ENCODE measurements at regions not wholly inside any gene's neighbourhood (a gene's known extent, or its start where the extent isn't known, plus 50 kb on each side); places are given as distances from the start of the nearest gene placed in this dataset.

- TF ChIP-seq POLR2A (IDR thresholded peaks at IDR 0.05) (no peak), CTCF (IDR thresholded peaks at IDR 0.05) (no peak)
- Histone ChIP-seq H3K27ac (no peak overlapping the region), H3K36me3 (no peaks in the 10 kb centered on the region), H3K4me3 (no peak overlapping the region), H3K27me3 (no peaks in the 10 kb centered on the region), H3K9me3 (no peaks in the 10 kb centered on the region), H3K4me1 (no peaks in the 10 kb centered on the region)
- WGBS, 2 donors, result 63 to 71% methylated on average over 5 of the region's 5 CpGs
- intact Hi-C loops (cut with DNase I), result no loop called here
- no peak for DNase-seq
These were observed 760.4 kb downstream of the TSN start for GRCh38 chr2:122515731-122516290.

GRCh38 chr2:122516775-122517174, 761.3 kb downstream of the TSN start:
- 46 to 54% methylated on average over 2 of the region's 2 CpGs for WGBS, 2 donors
- no peak for DNase-seq
- H3K4me3 ChIP-seq, result no peak overlapping the region
- H3K36me3 ChIP-seq, result no peaks in the 10 kb centered on the region
- intact Hi-C loops (cut with DNase I), result no loop called here
- H3K4me1 ChIP-seq, result no peaks in the 10 kb centered on the region
- TF ChIP-seq POLR2A (IDR thresholded peaks at IDR 0.05) (no peak), CTCF (IDR thresholded peaks at IDR 0.05) (no peak)
- no peak overlapping the region for H3K27ac ChIP-seq
- no peaks in the 10 kb centered on the region for H3K27me3 ChIP-seq
- no peaks in the 10 kb centered on the region for H3K9me3 ChIP-seq

GRCh38 chr2:122519366-122519765, 763.9 kb downstream of the TSN start:
- Histone ChIP-seq H3K27me3 (no peaks in the 10 kb centered on the region), H3K36me3 (no peaks in the 10 kb centered on the region), H3K4me1 (no peaks in the 10 kb centered on the region), H3K9me3 (no peaks in the 10 kb centered on the region), H3K4me3 (no peak overlapping the region), H3K27ac (no peak overlapping the region)
- intact Hi-C loops (cut with DNase I), result no loop called here
- TF ChIP-seq CTCF (IDR thresholded peaks at IDR 0.05) (no peak), POLR2A (IDR thresholded peaks at IDR 0.05) (no peak)
- no peak for DNase-seq
- WGBS, 2 donors, result 86 to 90% methylated on average over 4 of the region's 4 CpGs

GRCh38 chr2:122519821-122520611, 764.6 kb downstream of the TSN start:
- Histone ChIP-seq H3K9me3 (no peaks in the 10 kb centered on the region), H3K27me3 (no peaks in the 10 kb centered on the region), H3K36me3 (no peaks in the 10 kb centered on the region), H3K27ac (no peak overlapping the region), H3K4me3 (no peak overlapping the region), H3K4me1 (no peaks in the 10 kb centered on the region)
- no peak for TF ChIP-seq CTCF (IDR thresholded peaks at IDR 0.05)
- TF ChIP-seq POLR2A (IDR thresholded peaks at IDR 0.05), result no peak
- 66 to 79% methylated on average over 3 to 4 of the region's 4 CpGs for WGBS, 2 donors
- intact Hi-C loops (cut with DNase I), result no loop called here
- no peak for DNase-seq

GRCh38 chr2:122523143-122523542, 767.7 kb downstream of the TSN start:
- no peaks in the 10 kb centered on the region for H3K4me1 ChIP-seq
- no peaks in the 10 kb centered on the region for H3K36me3 ChIP-seq
- H3K27me3 ChIP-seq, result no peaks in the 10 kb centered on the region
- no peak overlapping the region for H3K4me3 ChIP-seq
- no peak for DNase-seq
- intact Hi-C loops (cut with DNase I), result no loop called here
- no peaks in the 10 kb centered on the region for H3K9me3 ChIP-seq
- WGBS, 2 donors, result 70 to 81% methylated on average over 4 of the region's 4 CpGs
- H3K27ac ChIP-seq, result no peak overlapping the region
- TF ChIP-seq CTCF (IDR thresholded peaks at IDR 0.05), result no peak
- TF ChIP-seq POLR2A (IDR thresholded peaks at IDR 0.05), result no peak

All from esophagus squamous epithelium (tissue), 5 donors.